Uterus (tissue), 3 donors: ENCODE measurements at regions not wholly inside any gene's neighbourhood (a gene's known extent, or its start where the extent isn't known, plus 50 kb on each side); places are given as distances from the start of the nearest gene placed in this dataset.

Experiments used
- DNase-seq, 2 donors: peaks; one replicate each; pipeline ENCODE4 v3.0.0-alpha.2; 2019 to 2020
- H3K27ac ChIP-seq, 2 donors: fragments of 200-600 bp; sonication (generic); 1 replicate in 1 of 2; 2 replicates in 1 of 2; pipeline ENCODE4 v1.5.1; 2016 to 2018
- H3K27me3 ChIP-seq, 2 donors: fragments of 200-600 bp; sonication (generic); one replicate each; pipeline ENCODE4 v1.5.1; 2018 to 2019; ENCODE audit warnings: control low read depth in 1 of 2
- H3K36me3 ChIP-seq, 2 donors: fragments of 200-600 bp; sonication (generic); one replicate each; pipeline ENCODE4 v1.5.1; 2019; ENCODE audit warnings: control low read depth in 1 of 2
- H3K4me1 ChIP-seq, 2 donors: fragments of 200-600 bp; sonication (generic); one replicate each; pipeline ENCODE4 v1.5.1; 2018 to 2019; ENCODE audit warnings: control low read depth in 1 of 2
- H3K4me3 ChIP-seq, 2 donors: fragments of 200-600 bp; sonication (generic); 1 replicate in 1 of 2; 2 replicates in 1 of 2; pipeline ENCODE4 v1.5.1; 2018 to 2019; ENCODE audit warnings: mild to moderate bottlenecking in 1 of 2
- H3K9me3 ChIP-seq, 2 donors: fragments of 200-600 bp; sonication (generic); one replicate each; pipeline ENCODE4 v1.5.1; 2019; ENCODE audit warnings: control low read depth in 1 of 2
- CTCF ChIP-seq, 4 experiments: fragments of 200-600 bp in 2 of 4; fragments of 450-650 bp in 2 of 4; sonication (generic) in 2 of 4; IDR thresholded peaks; one replicate each; pipeline ENCODE4 v1.5.1; 2016 to 2019; ENCODE audit warnings: antibody characterized with exemption in 4 of 4, mild to moderate bottlenecking in 2 of 4, moderate library complexity in 1 of 4
- POLR2A ChIP-seq, 2 donors: fragments of 450-650 bp; IDR thresholded peaks; one replicate each; pipeline ENCODE4 v1.6.1; 2016; ENCODE audit warnings: antibody characterized with exemption in 2 of 2, mild to moderate bottlenecking in 1 of 2, moderate library complexity in 1 of 2
- intact Hi-C: fragments of 100-400 bp; cut with DNase I; formaldehyde crosslinking; loops from one replicate; pipeline ENCODE4 v1.15.1; 2023; ENCODE audit warnings: low total_unique reads
- donor health status: DM: yes; HTN: yes; CAD: no.

- DNase-seq = no peak
- intact Hi-C loops = no loop called here
- Histone ChIP-seq H3K4me1 (no peaks in the 10 kb centered on the region), H3K27ac (no peak overlapping the region), H3K9me3 (no peaks in the 10 kb centered on the region), H3K36me3 (no peaks in the 10 kb centered on the region), H3K27me3 (no peaks in the 10 kb centered on the region), H3K4me3 (no peak overlapping the region)
- no peak for TF ChIP-seq CTCF (IDR thresholded peaks at IDR 0.05)
- no peak for TF ChIP-seq POLR2A (IDR thresholded peaks at IDR 0.05)
These were observed 501.2 kb downstream of the GALC start for GRCh38 chr14:87491816-87492215.

GRCh38 chr14:87489196-87489819, 503.7 kb downstream of the GALC start:
- no peak for DNase-seq
- TF ChIP-seq POLR2A (IDR thresholded peaks at IDR 0.05) = no peak
- TF ChIP-seq CTCF (IDR thresholded peaks at IDR 0.05) = no peak
- Histone ChIP-seq H3K4me3 (no peak overlapping the region), H3K9me3 (no peaks in the 10 kb centered on the region), H3K4me1 (no peaks in the 10 kb centered on the region), H3K27me3 (no peaks in the 10 kb centered on the region), H3K36me3 (no peaks in the 10 kb centered on the region), H3K27ac (no peak overlapping the region)
- intact Hi-C loops = no loop called here

GRCh38 chr14:87483271-87484260, 509.4 kb downstream of the GALC start:
- intact Hi-C loops = no loop called here
- H3K27ac ChIP-seq = no peak overlapping the region
- H3K27me3 ChIP-seq = no peaks in the 10 kb centered on the region
- no peaks in the 10 kb centered on the region for H3K36me3 ChIP-seq
- no peak for DNase-seq
- TF ChIP-seq CTCF (IDR thresholded peaks at IDR 0.05) (no peak), POLR2A (IDR thresholded peaks at IDR 0.05) (no peak)
- H3K4me1 ChIP-seq = no peaks in the 10 kb centered on the region
- no peaks in the 10 kb centered on the region for H3K9me3 ChIP-seq
- no peak overlapping the region for H3K4me3 ChIP-seq

DNA sequence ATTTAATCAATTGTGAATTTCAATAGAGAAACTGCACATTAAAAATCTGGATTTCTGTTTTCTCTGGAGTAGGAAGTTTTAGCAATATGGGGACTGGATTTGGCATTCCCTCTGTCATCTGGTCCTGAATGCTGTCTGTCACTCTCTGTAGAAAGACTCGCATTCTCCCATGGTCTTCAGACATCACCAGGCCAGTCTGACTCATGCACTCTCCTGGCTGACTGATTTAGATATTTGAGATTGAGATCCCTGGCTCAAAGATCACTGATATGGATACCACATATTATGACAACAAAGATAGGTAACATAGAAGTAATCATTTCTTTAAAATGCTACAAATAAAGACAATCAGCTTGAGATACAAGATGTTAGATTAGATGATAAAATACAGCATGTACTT, 524.5 kb downstream of the GALC start:
- Histone ChIP-seq H3K4me1 (no peaks in the 10 kb centered on the region), H3K36me3 (no peaks in the 10 kb centered on the region), H3K9me3 (no peaks in the 10 kb centered on the region), H3K27ac (no peak overlapping the region), H3K4me3 (no peak overlapping the region), H3K27me3 (no peaks in the 10 kb centered on the region)
- no peak for DNase-seq
- intact Hi-C loops = no loop called here
- TF ChIP-seq CTCF (IDR thresholded peaks at IDR 0.05) (no peak), POLR2A (IDR thresholded peaks at IDR 0.05) (no peak)

- Histone ChIP-seq H3K27ac (no peak overlapping the region), H3K9me3 (no peaks in the 10 kb centered on the region), H3K4me1 (no peaks in the 10 kb centered on the region), H3K4me3 (no peak overlapping the region), H3K36me3 (no peaks in the 10 kb centered on the region), H3K27me3 (no peaks in the 10 kb centered on the region)
- TF ChIP-seq POLR2A (IDR thresholded peaks at IDR 0.05) = no peak
- TF ChIP-seq CTCF (IDR thresholded peaks at IDR 0.05) = no peak
- intact Hi-C loops = no loop called here
- no peak for DNase-seq
These were observed 525.4 kb downstream of the GALC start for GRCh38 chr14:87467578-87467977.
